Adrenal gland (tissue), 9 donors: ENCODE measurements at regions not wholly inside any gene's neighbourhood (a gene's known extent, or its start where the extent isn't known, plus 50 kb on each side); places are given as distances from the start of the nearest gene placed in this dataset.

ENCODE experiments used
- DNase-seq, 7 donors: peaks; one replicate each; pipeline ENCODE4 v3.0.0-alpha.2; 2019 to 2020
- H3K27ac ChIP-seq, 5 donors: fragments of 200-600 bp; sonication (generic) in 4 of 5; 1 replicate in 3 of 5; 2 replicates in 2 of 5; pipeline versions ENCODE4 v1.5.1 to v1.8.0; 2016 to 2020; ENCODE audit warnings: mild to moderate bottlenecking in 1 of 5
- H3K27me3 ChIP-seq: fragments of 200-600 bp; 2 replicates; pipeline ENCODE4 v1.8.0; 2021
- H3K36me3 ChIP-seq, 2 donors: fragments of 200-600 bp; replicated peaks in 1 of 2; 1 replicate in 1 of 2; 2 replicates in 1 of 2; pipeline versions ENCODE4 v1.5.1 to v1.8.0; 2018 to 2022
- H3K4me1 ChIP-seq, 2 donors: fragments of 200-600 bp; replicated peaks in 1 of 2; 1 replicate in 1 of 2; 2 replicates in 1 of 2; pipeline versions ENCODE4 v1.5.1 to v1.8.0; 2018 to 2021
- H3K4me3 ChIP-seq, 4 donors: fragments of 200-600 bp; sonication (generic) in 3 of 4; one replicate each; pipeline ENCODE4 v1.5.1; 2016 to 2018
- H3K9me3 ChIP-seq, 3 donors: fragments of 200-600 bp; sonication (generic) in 1 of 3; replicated peaks in 1 of 3; 1 replicate in 2 of 3; 2 replicates in 1 of 3; pipeline versions ENCODE4 v1.5.1 to v1.8.0; 2016 to 2021
- CTCF ChIP-seq, 6 experiments: fragments of 450-650 bp in 4 of 6; fragments of 200-600 bp in 2 of 6; sonication (generic) in 1 of 6; IDR thresholded peaks; 1 replicate in 5 of 6; 2 replicates in 1 of 6; pipeline versions ENCODE4 v1.5.1 to v1.8.0; 2016 to 2021; ENCODE audit warnings: antibody characterized with exemption in 6 of 6, mild to moderate bottlenecking in 2 of 6, moderate library complexity in 1 of 6
- POLR2A ChIP-seq, 2 donors: fragments of 450-650 bp; IDR thresholded peaks; one replicate each; pipeline ENCODE4 v1.6.1; 2017; ENCODE audit warnings: antibody characterized with exemption in 2 of 2, mild to moderate bottlenecking in 2 of 2, moderate library complexity in 1 of 2
- WGBS, 4 donors: extraction: QIAGEN DNeasy Blood & Tissue Kit in 2 of 4; methylation state at CpG; one replicate each; pipeline versions ENCODE4 v1.1.5 to v1.1.7; 2013 to 2017; 5-methylcytosine and 5-hydroxymethylcytosine counted together
- intact Hi-C, 2 donors: fragments of 100-400 bp; cut with DNase I; formaldehyde crosslinking; loops; one replicate each; pipeline versions ENCODE4 v1.14.1 to v1.15.0; 2022 to 2023
- donor health status: healthy with polysubstance abuse.
- donor health status: Bipolar disorder and iron deficiency.
- donor health status: DM: yes; HTN: yes; CAD: no.
- donor health status: DM: no; HTN: no; CAD: no.
- donor health status: DM: no; HTN: no; CAD: no.

DNA sequence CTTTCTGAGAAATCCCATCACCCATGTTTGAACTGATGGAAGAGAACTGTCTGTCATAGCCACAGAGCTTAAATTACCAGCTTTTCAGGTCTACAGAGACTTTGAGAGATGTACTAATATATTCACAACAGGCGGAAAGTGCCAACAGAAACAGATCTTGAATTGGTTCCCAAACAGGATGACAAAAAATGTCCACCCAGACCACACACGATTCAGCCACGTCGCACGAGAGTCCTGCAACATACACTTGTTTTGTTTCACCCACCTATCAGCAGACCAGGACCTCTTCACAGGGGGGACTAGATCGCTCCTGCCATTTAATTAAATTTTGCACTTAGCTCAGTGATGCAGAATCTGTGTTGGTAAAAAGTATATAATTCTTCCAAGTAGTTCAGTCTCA lies 187.1 kb upstream of the CEP162 start:
- no peaks in the 10 kb centered on the region for H3K36me3 ChIP-seq
- no peaks in the 10 kb centered on the region for H3K9me3 ChIP-seq
- TF ChIP-seq POLR2A (IDR thresholded peaks at IDR 0.05) = no peak
- TF ChIP-seq CTCF (IDR thresholded peaks at IDR 0.05) = no peak
- H3K4me3 ChIP-seq = no peak overlapping the region
- no peaks in the 10 kb centered on the region for H3K27me3 ChIP-seq
- no peak for DNase-seq
- H3K4me1 ChIP-seq = no peaks in the 10 kb centered on the region
- intact Hi-C loops = no loop called here
- H3K27ac ChIP-seq = no peak overlapping the region
- WGBS, 4 donors = 56 to 62% (median 60%) methylated on average over 6 of the region's 6 CpGs

- no peak overlapping the region for H3K4me3 ChIP-seq
- no peaks in the 10 kb centered on the region for H3K4me1 ChIP-seq
- no peaks in the 10 kb centered on the region for H3K9me3 ChIP-seq
- no peaks in the 10 kb centered on the region for H3K36me3 ChIP-seq
- TF ChIP-seq POLR2A (IDR thresholded peaks at IDR 0.05) = no peak
- TF ChIP-seq CTCF (IDR thresholded peaks at IDR 0.05) = no peak
- 37 to 57% (median 47%) methylated on average over 1 of the region's 1 CpG for WGBS, 4 donors
- H3K27me3 ChIP-seq = no peaks in the 10 kb centered on the region
- intact Hi-C loops = no loop called here
- no peak overlapping the region for H3K27ac ChIP-seq
- no peak for DNase-seq
These were observed 183.7 kb upstream of the CEP162 start for GRCh38 chr6:84411060-84411629.

GRCh38 chr6:84409911-84410310 lies 182.5 kb upstream of the CEP162 start:
- no peaks in the 10 kb centered on the region for H3K27me3 ChIP-seq
- H3K4me1 ChIP-seq = no peaks in the 10 kb centered on the region
- no peak overlapping the region for H3K4me3 ChIP-seq
- H3K9me3 ChIP-seq = no peaks in the 10 kb centered on the region
- TF ChIP-seq POLR2A (IDR thresholded peaks at IDR 0.05) = no peak
- no peak for TF ChIP-seq CTCF (IDR thresholded peaks at IDR 0.05)
- 76 to 86% (median 83%) methylated on average over 1 of the region's 1 CpG for WGBS, 4 donors
- no peak overlapping the region for H3K27ac ChIP-seq
- H3K36me3 ChIP-seq = no peaks in the 10 kb centered on the region
- DNase-seq = no peak
- intact Hi-C loops = no loop called here

GRCh38 chr6:84408028-84408427 lies 180.6 kb upstream of the CEP162 start:
- TF ChIP-seq POLR2A (IDR thresholded peaks at IDR 0.05) (no peak), CTCF (IDR thresholded peaks at IDR 0.05) (no peak)
- intact Hi-C loops = no loop called here
- no peaks in the 10 kb centered on the region for H3K27me3 ChIP-seq
- no peaks in the 10 kb centered on the region for H3K9me3 ChIP-seq
- H3K27ac ChIP-seq = no peak overlapping the region
- H3K36me3 ChIP-seq = no peaks in the 10 kb centered on the region
- no peak for DNase-seq
- H3K4me3 ChIP-seq = no peak overlapping the region
- WGBS, 4 donors = 63 to 68% (median 65%) methylated on average over 4 of the region's 4 CpGs
- no peaks in the 10 kb centered on the region for H3K4me1 ChIP-seq
